ENCODE measurements at regions not wholly inside any gene's neighbourhood (a gene's known extent, or its start where the extent isn't known, plus 50 kb on each side); places are given as distances from the start of the nearest gene placed in this dataset.

GRCh38 chr9:126166866-126167265 lies 159.8 kb upstream of the MVB12B start:
- FAIRE-seq = no peak
- no peaks in the 10 kb centered on the region for H3K79me2 ChIP-seq (ENCODE audit: control insufficient read depth, insufficient read depth, low read length)
- no peaks in the 10 kb centered on the region for H3K9me1 ChIP-seq (ENCODE audit: control insufficient read depth, extremely low read depth, insufficient read depth, low read length)
- H3K9ac ChIP-seq (ENCODE audit: control insufficient read depth, extremely low read depth, insufficient read depth, low read length) = no peak overlapping the region
- TF ChIP-seq CTCF (optimal IDR thresholded peaks at IDR 0.05 in 1 of 3, IDR thresholded peaks at IDR 0.05 in 1 of 3, conservative IDR thresholded peaks at IDR 0.05 in 1 of 3; ENCODE audit: extremely low read depth in 1 of 3, insufficient read depth in 2 of 3, low read length in 3 of 3) = no peak
- TF ChIP-seq EZH2 (IDR thresholded peaks at IDR 0.05; ENCODE audit: low read length) = no peak
- no peaks in the 10 kb centered on the region for H4K20me1 ChIP-seq (ENCODE audit: control insufficient read depth, extremely low read depth, insufficient read depth, low read length)
- dilution Hi-C loops (cut with MboI; ENCODE audit: extremely low pct_ligation_motif_present, low sequenced_read_pairs) = no loop called here
- no peaks in the 10 kb centered on the region for H3K9me3 ChIP-seq (ENCODE audit: control insufficient read depth, low read depth, low read length)
- H3K4me1 ChIP-seq (ENCODE audit: control insufficient read depth, extremely low read depth, insufficient read depth, low read length) = no peaks in the 10 kb centered on the region
- H3K4me3 ChIP-seq (ENCODE audit: control insufficient read depth in 2 of 3, extremely low read depth in 1 of 3, insufficient read depth in 2 of 3, low read depth in 1 of 3, low read length in 3 of 3) = no peak overlapping the region
- H3K36me3 ChIP-seq (ENCODE audit: control insufficient read depth in 2 of 2, extremely low read depth in 1 of 2, insufficient read depth in 2 of 2, low read length in 2 of 2) = no peaks in the 10 kb centered on the region
- no peak overlapping the region for H3K4me2 ChIP-seq (ENCODE audit: control insufficient read depth, extremely low read depth, insufficient read depth, low read depth, low read length)
- DNase-seq (ENCODE audit: low read depth, low spot score) = no peak
- H2AFZ ChIP-seq (ENCODE audit: control insufficient read depth, low read length) = no peak overlapping the region
- H3K27me3 ChIP-seq (ENCODE audit: control insufficient read depth, extremely low read depth, insufficient read depth, low read length) = peaks cover 4% of the 10 kb centered on the region
- H3K27ac ChIP-seq (ENCODE audit: control insufficient read depth, insufficient read depth, low read length) = no peak overlapping the region

GRCh38 chr9:126169736-126170135 lies 156.9 kb upstream of the MVB12B start:
- peaks cover 4% of the 10 kb centered on the region for H3K27me3 ChIP-seq (ENCODE audit: control insufficient read depth, extremely low read depth, insufficient read depth, low read length)

More at GRCh38 chr9:126169736-126170135, 156.9 kb upstream of the MVB12B start:
- no peak overlapping the region for H3K27ac ChIP-seq (ENCODE audit: control insufficient read depth, insufficient read depth, low read length)
- no peaks in the 10 kb centered on the region for H3K4me1 ChIP-seq (ENCODE audit: control insufficient read depth, extremely low read depth, insufficient read depth, low read length)
- no peak for FAIRE-seq
- dilution Hi-C loops (cut with MboI; ENCODE audit: extremely low pct_ligation_motif_present, low sequenced_read_pairs) = no loop called here
- no peaks in the 10 kb centered on the region for H3K36me3 ChIP-seq (ENCODE audit: control insufficient read depth in 2 of 2, extremely low read depth in 1 of 2, insufficient read depth in 2 of 2, low read length in 2 of 2)
- no peak overlapping the region for H2AFZ ChIP-seq (ENCODE audit: control insufficient read depth, low read length)
- no peak overlapping the region for H3K4me3 ChIP-seq (ENCODE audit: control insufficient read depth in 2 of 3, extremely low read depth in 1 of 3, insufficient read depth in 2 of 3, low read depth in 1 of 3, low read length in 3 of 3)
- no peak overlapping the region for H3K9ac ChIP-seq (ENCODE audit: control insufficient read depth, extremely low read depth, insufficient read depth, low read length)
- no peak overlapping the region for H3K4me2 ChIP-seq (ENCODE audit: control insufficient read depth, extremely low read depth, insufficient read depth, low read depth, low read length)
- TF ChIP-seq EZH2 (IDR thresholded peaks at IDR 0.05; ENCODE audit: low read length) = no peak
- TF ChIP-seq CTCF (optimal IDR thresholded peaks at IDR 0.05 in 1 of 3, IDR thresholded peaks at IDR 0.05 in 1 of 3, conservative IDR thresholded peaks at IDR 0.05 in 1 of 3; ENCODE audit: extremely low read depth in 1 of 3, insufficient read depth in 2 of 3, low read length in 3 of 3) = no peak
- H4K20me1 ChIP-seq (ENCODE audit: control insufficient read depth, extremely low read depth, insufficient read depth, low read length) = no peaks in the 10 kb centered on the region
- H3K79me2 ChIP-seq (ENCODE audit: control insufficient read depth, insufficient read depth, low read length) = no peaks in the 10 kb centered on the region
- no peaks in the 10 kb centered on the region for H3K9me1 ChIP-seq (ENCODE audit: control insufficient read depth, extremely low read depth, insufficient read depth, low read length)
- DNase-seq (ENCODE audit: low read depth, low spot score) = no peak
- no peaks in the 10 kb centered on the region for H3K9me3 ChIP-seq (ENCODE audit: control insufficient read depth, low read depth, low read length)
